ENCODE measurements at regions not wholly inside any gene's neighbourhood (a gene's known extent, or its start where the extent isn't known, plus 50 kb on each side); places are given as distances from the start of the nearest gene placed in this dataset.

GRCh38 chr3:30273304-30274072 is 332.9 kb upstream of the TGFBR2 start:
- no peaks in the 10 kb centered on the region for H3K27me3 ChIP-seq (replicated peaks; ENCODE audit: control insufficient read depth, insufficient read depth, low read length)
- Mint-ChIP-seq H3K27ac (ENCODE audit: unreplicated experiment) (no peak overlapping the region), H3K4me1 (ENCODE audit: low read depth, unreplicated experiment) (no peaks in the 10 kb centered on the region), H3K27me3 (ENCODE audit: insufficient read depth, unreplicated experiment) (no peaks in the 10 kb centered on the region), H3K36me3 (ENCODE audit: insufficient read depth, unreplicated experiment) (peaks cover 5% of the 10 kb centered on the region), H3K9me3 (ENCODE audit: unreplicated experiment) (no peaks in the 10 kb centered on the region), H3K4me3 (ENCODE audit: unreplicated experiment) (no peak overlapping the region)
- ChIA-PET CTCF (no interaction called here), POLR2A (no interaction called here)
- no TSS peak for BruUV-seq (replicated peaks)
- no peaks in the 10 kb centered on the region for H3K36me3 ChIP-seq (ENCODE audit: control insufficient read depth, insufficient read depth, low read length)
- intact Hi-C loops (cut with micrococcal nuclease; ENCODE audit: unreplicated experiment), result no loop called here
- H3K9me3 ChIP-seq, result peaks cover 19% of the 10 kb centered on the region
- DNase-seq, result no peak
- no peaks in the 10 kb centered on the region for H3K4me1 ChIP-seq
- TF ChIP-seq, protein P1, sequence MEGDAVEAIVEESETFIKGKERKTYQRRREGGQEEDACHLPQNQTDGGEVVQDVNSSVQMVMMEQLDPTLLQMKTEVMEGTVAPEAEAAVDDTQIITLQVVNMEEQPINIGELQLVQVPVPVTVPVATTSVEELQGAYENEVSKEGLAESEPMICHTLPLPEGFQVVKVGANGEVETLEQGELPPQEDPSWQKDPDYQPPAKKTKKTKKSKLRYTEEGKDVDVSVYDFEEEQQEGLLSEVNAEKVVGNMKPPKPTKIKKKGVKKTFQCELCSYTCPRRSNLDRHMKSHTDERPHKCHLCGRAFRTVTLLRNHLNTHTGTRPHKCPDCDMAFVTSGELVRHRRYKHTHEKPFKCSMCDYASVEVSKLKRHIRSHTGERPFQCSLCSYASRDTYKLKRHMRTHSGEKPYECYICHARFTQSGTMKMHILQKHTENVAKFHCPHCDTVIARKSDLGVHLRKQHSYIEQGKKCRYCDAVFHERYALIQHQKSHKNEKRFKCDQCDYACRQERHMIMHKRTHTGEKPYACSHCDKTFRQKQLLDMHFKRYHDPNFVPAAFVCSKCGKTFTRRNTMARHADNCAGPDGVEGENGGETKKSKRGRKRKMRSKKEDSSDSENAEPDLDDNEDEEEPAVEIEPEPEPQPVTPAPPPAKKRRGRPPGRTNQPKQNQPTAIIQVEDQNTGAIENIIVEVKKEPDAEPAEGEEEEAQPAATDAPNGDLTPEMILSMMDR (IDR thresholded peaks at IDR 0.05; ENCODE audit: insufficient read depth in 1 of 2, low read depth in 1 of 2, low read length in 1 of 2, severe bottlenecking in 1 of 2, unreplicated experiment in 1 of 2), result no peak
- H3K4me3 ChIP-seq (ENCODE audit: low read depth, low read length), result no peak overlapping the region

GRCh38 chr3:30277494-30277893 is 328.9 kb upstream of the TGFBR2 start:
- H3K4me3 Mint-ChIP-seq (ENCODE audit: unreplicated experiment), result no peak overlapping the region
- TF ChIP-seq, protein P1 (IDR thresholded peaks at IDR 0.05; ENCODE audit: insufficient read depth in 1 of 2, low read depth in 1 of 2, low read length in 1 of 2, severe bottlenecking in 1 of 2, unreplicated experiment in 1 of 2), result no peak
- H3K9me3 Mint-ChIP-seq (ENCODE audit: unreplicated experiment), result no peaks in the 10 kb centered on the region
- CTCF ChIA-PET, result no interaction called here
- no peaks in the 10 kb centered on the region for H3K4me1 Mint-ChIP-seq (ENCODE audit: low read depth, unreplicated experiment)
- BruUV-seq (replicated peaks), result no TSS peak
- Histone ChIP-seq H3K36me3 (ENCODE audit: control insufficient read depth, insufficient read depth, low read length) (no peaks in the 10 kb centered on the region), H3K27me3 (replicated peaks; ENCODE audit: control insufficient read depth, insufficient read depth, low read length) (no peaks in the 10 kb centered on the region), H3K4me1 (no peaks in the 10 kb centered on the region), H3K4me3 (ENCODE audit: low read depth, low read length) (no peak overlapping the region), H3K9me3 (peaks cover 25% of the 10 kb centered on the region)
- H3K36me3 Mint-ChIP-seq (ENCODE audit: insufficient read depth, unreplicated experiment), result no peaks in the 10 kb centered on the region
- POLR2A ChIA-PET, result no interaction called here
- no peaks in the 10 kb centered on the region for H3K27me3 Mint-ChIP-seq (ENCODE audit: insufficient read depth, unreplicated experiment)
- intact Hi-C loops (cut with micrococcal nuclease; ENCODE audit: unreplicated experiment), result no loop called here
- no peak for DNase-seq
- H3K27ac Mint-ChIP-seq (ENCODE audit: unreplicated experiment), result no peak overlapping the region

DNA sequence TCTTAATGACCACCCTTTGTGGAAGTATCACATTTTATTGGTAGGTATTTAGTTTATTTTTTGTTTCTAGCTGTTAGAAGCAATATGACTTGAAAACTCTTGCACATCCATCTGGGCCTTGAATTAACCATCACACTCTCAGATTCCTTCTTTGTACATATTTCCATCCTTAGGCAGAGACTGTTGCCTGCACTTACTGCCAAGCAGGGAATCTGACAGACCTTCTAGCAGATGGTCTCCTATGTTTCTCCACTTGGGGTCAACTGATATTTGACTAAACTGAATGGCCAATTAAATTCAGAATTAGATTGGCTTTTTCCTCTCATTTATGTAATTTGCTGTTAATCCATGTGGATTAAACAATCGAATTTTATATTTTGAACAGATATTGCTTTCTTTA is 324.9 kb upstream of the TGFBR2 start:
- Mint-ChIP-seq H3K4me1 (ENCODE audit: low read depth, unreplicated experiment) (no peaks in the 10 kb centered on the region), H3K4me3 (ENCODE audit: unreplicated experiment) (no peak overlapping the region), H3K9me3 (ENCODE audit: unreplicated experiment) (no peaks in the 10 kb centered on the region), H3K36me3 (ENCODE audit: insufficient read depth, unreplicated experiment) (no peaks in the 10 kb centered on the region), H3K27me3 (ENCODE audit: insufficient read depth, unreplicated experiment) (no peaks in the 10 kb centered on the region), H3K27ac (ENCODE audit: unreplicated experiment) (no peak overlapping the region)
- Histone ChIP-seq H3K27me3 (replicated peaks; ENCODE audit: control insufficient read depth, insufficient read depth, low read length) (no peaks in the 10 kb centered on the region), H3K9me3 (peaks cover 23% of the 10 kb centered on the region), H3K36me3 (ENCODE audit: control insufficient read depth, insufficient read depth, low read length) (no peaks in the 10 kb centered on the region), H3K4me1 (no peaks in the 10 kb centered on the region; the same call in 1 of the 2 replicates), H3K4me3 (ENCODE audit: low read depth, low read length) (no peak overlapping the region)
- CTCF ChIA-PET, result no interaction called here
- BruUV-seq (replicated peaks), result no TSS peak
- POLR2A ChIA-PET, result no interaction called here
- DNase-seq, result no peak
- intact Hi-C loops (cut with micrococcal nuclease; ENCODE audit: unreplicated experiment), result no loop called here
- TF ChIP-seq, protein P1 (IDR thresholded peaks at IDR 0.05; ENCODE audit: insufficient read depth in 1 of 2, low read depth in 1 of 2, low read length in 1 of 2, severe bottlenecking in 1 of 2, unreplicated experiment in 1 of 2), result no peak

Measured in Caco-2 (cell line).